ENCODE measurements at regions not wholly inside any gene's neighbourhood (a gene's known extent, or its start where the extent isn't known, plus 50 kb on each side); places are given as distances from the start of the nearest gene placed in this dataset.

DNA sequence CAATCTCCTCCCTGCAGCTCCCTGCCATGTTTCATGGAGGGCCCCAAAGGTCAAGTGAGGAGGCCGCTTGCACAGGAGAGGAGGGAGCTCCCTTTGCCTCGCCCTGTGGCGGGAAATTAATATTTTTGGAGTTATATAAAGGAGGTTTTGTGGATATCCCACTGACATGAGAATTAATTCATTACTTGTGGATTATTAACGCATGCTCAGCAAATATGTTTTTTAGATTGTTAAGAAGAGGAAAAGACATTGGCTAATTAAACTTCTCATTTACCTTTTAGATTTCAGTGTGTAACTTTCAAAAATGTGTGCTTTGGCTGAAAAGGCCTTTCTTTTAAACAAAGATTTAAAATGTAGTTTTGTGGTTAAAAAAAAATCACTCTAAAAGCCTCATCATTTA is 474.0 kb downstream of the SOCS6 start:
- Histone ChIP-seq H3K4me1 (no peaks in the 10 kb centered on the region), H3K9me3 (no peaks in the 10 kb centered on the region), H3K27me3 (no peaks in the 10 kb centered on the region), H3K36me3 (no peaks in the 10 kb centered on the region), H3K27ac (no peak overlapping the region), H3K4me3 (no peak overlapping the region)
- no peak for DNase-seq (ENCODE audit: low spot score in 2 of 2)
- 60 to 73% methylated on average over 4 of the region's 4 CpGs for WGBS, 2 donors
- TF ChIP-seq POLR2A (IDR thresholded peaks at IDR 0.05) (no peak), EP300 (IDR thresholded peaks at IDR 0.05) (no peak)
- TF ChIP-seq, protein P1, sequence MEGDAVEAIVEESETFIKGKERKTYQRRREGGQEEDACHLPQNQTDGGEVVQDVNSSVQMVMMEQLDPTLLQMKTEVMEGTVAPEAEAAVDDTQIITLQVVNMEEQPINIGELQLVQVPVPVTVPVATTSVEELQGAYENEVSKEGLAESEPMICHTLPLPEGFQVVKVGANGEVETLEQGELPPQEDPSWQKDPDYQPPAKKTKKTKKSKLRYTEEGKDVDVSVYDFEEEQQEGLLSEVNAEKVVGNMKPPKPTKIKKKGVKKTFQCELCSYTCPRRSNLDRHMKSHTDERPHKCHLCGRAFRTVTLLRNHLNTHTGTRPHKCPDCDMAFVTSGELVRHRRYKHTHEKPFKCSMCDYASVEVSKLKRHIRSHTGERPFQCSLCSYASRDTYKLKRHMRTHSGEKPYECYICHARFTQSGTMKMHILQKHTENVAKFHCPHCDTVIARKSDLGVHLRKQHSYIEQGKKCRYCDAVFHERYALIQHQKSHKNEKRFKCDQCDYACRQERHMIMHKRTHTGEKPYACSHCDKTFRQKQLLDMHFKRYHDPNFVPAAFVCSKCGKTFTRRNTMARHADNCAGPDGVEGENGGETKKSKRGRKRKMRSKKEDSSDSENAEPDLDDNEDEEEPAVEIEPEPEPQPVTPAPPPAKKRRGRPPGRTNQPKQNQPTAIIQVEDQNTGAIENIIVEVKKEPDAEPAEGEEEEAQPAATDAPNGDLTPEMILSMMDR (IDR thresholded peaks at IDR 0.05) = no peak

DNA sequence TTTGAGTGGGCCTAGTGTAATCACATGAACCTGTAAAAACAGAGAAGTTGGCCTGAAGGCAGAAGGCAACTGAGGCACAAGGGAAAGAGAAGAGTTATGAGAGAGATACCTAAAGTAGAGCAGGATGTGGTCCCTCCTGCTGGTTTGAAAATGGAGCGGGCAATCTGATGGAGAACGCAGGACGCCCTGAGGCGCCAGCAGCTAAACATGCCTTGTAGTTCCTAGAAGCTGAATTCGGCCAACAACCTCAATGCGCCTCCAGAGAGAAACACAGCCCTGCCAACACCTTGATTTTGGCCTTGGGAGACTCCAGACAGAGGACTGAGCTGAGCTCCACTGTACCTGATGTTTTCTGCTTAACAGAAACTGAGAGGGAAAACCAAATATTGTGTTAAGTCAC is 469.9 kb downstream of the SOCS6 start:
- no peaks in the 10 kb centered on the region for H3K4me1 ChIP-seq
- no peak overlapping the region for H3K27ac ChIP-seq
- TF ChIP-seq POLR2A (IDR thresholded peaks at IDR 0.05) = no peak
- TF ChIP-seq, protein P1 (IDR thresholded peaks at IDR 0.05) = no peak
- no peak for TF ChIP-seq EP300 (IDR thresholded peaks at IDR 0.05)
- 90% methylated on average over 6 of the region's 6 CpGs for WGBS, 2 donors
- no peaks in the 10 kb centered on the region for H3K9me3 ChIP-seq
- H3K27me3 ChIP-seq = no peaks in the 10 kb centered on the region
- no peak overlapping the region for H3K4me3 ChIP-seq
- H3K36me3 ChIP-seq = no peaks in the 10 kb centered on the region
- no peak for DNase-seq (ENCODE audit: low spot score in 2 of 2)

DNA sequence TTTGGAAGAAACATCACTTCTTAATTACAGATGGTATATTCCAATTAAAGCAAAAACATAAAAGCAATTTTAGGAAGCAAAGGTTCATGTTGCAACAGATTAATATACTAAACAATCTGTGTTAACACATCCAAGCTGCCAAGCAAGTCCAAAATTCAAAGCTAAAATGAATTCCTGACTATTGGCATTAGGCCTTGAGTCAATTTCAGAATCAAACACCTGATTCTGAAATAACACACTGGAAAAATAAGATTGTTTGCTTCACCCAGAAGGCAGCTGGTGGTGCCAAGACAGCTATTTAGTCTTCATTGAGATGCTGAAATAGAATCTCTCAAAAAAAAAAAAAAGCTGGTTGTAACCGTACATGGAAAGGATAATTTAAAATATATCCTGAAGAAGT is 465.6 kb downstream of the SOCS6 start:
- Histone ChIP-seq H3K27ac (no peak overlapping the region), H3K27me3 (no peaks in the 10 kb centered on the region), H3K36me3 (no peaks in the 10 kb centered on the region), H3K4me3 (no peak overlapping the region), H3K9me3 (peaks cover 0 to 3% (median 0%) of the 10 kb centered on the region in 4 donors), H3K4me1 (no peaks in the 10 kb centered on the region)
- WGBS, 2 donors = 34 to 88% methylated on average over 1 of the region's 1 CpG
- TF ChIP-seq, protein P1 (IDR thresholded peaks at IDR 0.05) = no peak
- TF ChIP-seq EP300 (IDR thresholded peaks at IDR 0.05) (no peak), POLR2A (IDR thresholded peaks at IDR 0.05) (no peak)
- DNase-seq (ENCODE audit: low spot score in 2 of 2) = no peak

DNA sequence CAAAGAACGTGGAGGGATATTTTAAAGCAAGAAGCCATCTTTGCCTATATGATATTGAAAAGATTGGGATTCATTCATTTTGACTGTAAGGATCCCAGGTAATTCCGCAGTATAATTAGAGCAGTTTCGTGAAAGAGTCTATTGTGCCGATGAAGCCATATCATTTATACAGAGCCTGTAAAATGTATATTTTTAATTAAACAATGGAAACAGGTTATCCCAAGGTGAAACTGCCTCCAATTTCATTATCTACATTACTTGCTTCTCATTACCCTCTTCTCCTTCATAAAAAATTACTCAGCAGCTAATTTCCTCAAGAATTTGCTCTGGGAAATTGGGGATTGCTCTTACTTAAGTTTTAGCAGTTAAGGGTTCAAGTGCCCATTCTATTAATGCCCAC is 444.1 kb downstream of the SOCS6 start:
- Histone ChIP-seq H3K9me3 (peaks cover 0 to 2% (median 0%) of the 10 kb centered on the region in 4 donors), H3K27ac (no peak overlapping the region), H3K36me3 (no peaks in the 10 kb centered on the region), H3K4me3 (no peak overlapping the region), H3K4me1 (no peaks in the 10 kb centered on the region), H3K27me3 (no peaks in the 10 kb centered on the region)
- no peak for DNase-seq (ENCODE audit: low spot score in 2 of 2)
- 80 to 82% methylated on average over 4 of the region's 4 CpGs for WGBS, 2 donors
- no peak for TF ChIP-seq EP300 (IDR thresholded peaks at IDR 0.05)
- TF ChIP-seq POLR2A (IDR thresholded peaks at IDR 0.05) = no peak
- TF ChIP-seq, protein P1 (IDR thresholded peaks at IDR 0.05) = no peak

DNA sequence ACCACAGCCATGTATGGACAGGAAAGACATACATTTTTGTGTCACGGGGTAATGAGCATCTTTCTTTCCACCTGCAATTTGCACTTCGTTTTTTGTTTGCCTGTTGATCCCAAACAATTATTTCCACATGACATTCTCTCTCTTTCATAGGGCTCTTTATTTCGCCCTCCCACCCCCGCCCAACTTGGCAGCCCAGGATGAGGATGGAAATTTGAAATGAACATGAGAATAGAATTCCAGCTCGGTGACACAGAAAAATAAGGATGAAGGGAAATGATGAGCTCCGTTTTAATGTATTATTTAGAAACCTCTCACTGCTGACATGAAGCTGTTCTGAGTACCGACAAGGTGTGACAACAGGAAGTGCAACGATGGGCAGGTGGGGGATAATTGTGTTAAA is 443.3 kb downstream of the SOCS6 start:
- DNase-seq (ENCODE audit: low spot score in 2 of 2) = no peak
- H3K4me3 ChIP-seq = no peak overlapping the region
- H3K27ac ChIP-seq = no peak overlapping the region
- H3K9me3 ChIP-seq = peaks cover 0 to 2% (median 0%) of the 10 kb centered on the region in 4 donors
- no peaks in the 10 kb centered on the region for H3K36me3 ChIP-seq
- TF ChIP-seq EP300 (IDR thresholded peaks at IDR 0.05) (no peak), POLR2A (IDR thresholded peaks at IDR 0.05) (no peak)
- TF ChIP-seq, protein P1 (IDR thresholded peaks at IDR 0.05) = no peak
- no peaks in the 10 kb centered on the region for H3K4me1 ChIP-seq
- H3K27me3 ChIP-seq = no peaks in the 10 kb centered on the region
- 77% methylated on average over 8 of the region's 8 CpGs for WGBS, 2 donors

All from tibial nerve (tissue), 4 donors.